NCI-H69 (cell line): ENCODE measurements at regions not wholly inside any gene's neighbourhood (a gene's known extent, or its start where the extent isn't known, plus 50 kb on each side); places are given as distances from the start of the nearest gene placed in this dataset.
A peak's percentile ranks its signal among the peaks of the same experiment; 100 is the strongest.

ENCODE experiments used
- DNase-seq: peaks from one replicate; lab custom pipeline; 2025; lab: John Stamatoyannopoulos, UW

DNA sequence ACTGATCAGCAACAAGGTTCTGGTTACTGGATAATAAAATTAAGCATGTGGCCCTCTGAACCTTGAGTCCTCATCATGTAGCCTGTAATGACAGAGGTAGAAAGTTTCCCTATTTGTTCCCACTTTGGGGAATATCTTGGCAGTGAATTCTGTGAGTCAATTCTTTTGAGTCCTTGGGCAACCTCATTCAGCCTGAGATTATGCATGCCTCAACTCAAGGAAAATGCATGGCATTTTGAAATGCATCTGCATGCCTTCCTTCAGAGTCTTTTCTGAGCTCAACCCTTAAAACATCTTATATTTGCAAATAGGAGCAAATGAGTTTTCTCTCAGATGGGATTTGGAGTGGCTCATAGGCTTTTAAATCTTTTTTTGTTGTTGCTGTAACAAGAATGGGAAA is 218.1 kb upstream of the CD180 start:
- no peak for DNase-seq

DNA sequence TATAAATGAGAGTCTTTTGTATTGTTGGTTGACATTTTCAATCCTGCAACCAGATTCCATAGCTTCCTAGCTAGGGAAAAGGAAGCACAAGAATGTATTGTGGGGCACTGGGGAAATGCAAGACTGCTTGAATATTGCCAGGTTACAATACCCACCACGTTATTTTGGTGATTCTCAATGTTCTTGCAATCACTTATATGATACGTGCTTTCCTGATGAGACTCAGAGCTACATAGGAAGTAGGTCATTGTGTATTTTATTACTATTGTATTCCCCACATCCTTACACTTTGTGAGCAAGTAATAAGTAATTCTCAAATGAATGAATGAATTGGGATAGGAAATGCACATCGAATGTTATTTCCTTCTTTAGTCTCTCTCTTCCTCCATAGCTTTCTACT is 217.1 kb upstream of the CD180 start:
- DNase-seq = no peak

DNA sequence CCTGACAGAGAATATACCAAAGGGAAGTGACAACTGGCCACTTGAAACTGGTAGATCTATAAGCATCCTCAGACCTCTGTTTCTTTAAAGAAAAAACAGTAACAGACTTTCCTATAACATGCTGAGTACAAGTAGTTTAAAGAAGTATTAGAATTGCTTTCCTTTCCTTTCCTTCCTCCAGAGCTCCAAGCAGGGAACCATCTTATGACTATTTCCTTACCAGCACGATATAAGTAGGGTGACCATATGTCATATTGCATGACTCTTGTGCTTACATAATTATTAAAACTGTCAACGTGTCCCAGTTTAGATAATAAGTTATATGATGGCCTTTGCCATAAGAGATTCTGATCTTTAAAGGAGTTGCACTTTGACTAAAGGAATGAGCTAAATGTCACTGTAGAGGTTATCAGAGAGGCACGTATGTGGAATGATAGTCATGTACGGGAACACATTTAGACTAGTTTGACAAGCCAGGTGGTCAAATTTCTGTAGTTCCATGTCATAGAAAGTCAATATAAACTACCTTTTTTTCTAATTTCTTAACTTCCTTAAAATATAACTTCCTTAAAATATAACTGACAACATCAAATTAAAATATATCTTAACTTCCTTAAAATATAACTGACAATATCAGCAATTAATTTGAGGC is 212.7 kb upstream of the CD180 start:
- DNase-seq = no peak

DNA sequence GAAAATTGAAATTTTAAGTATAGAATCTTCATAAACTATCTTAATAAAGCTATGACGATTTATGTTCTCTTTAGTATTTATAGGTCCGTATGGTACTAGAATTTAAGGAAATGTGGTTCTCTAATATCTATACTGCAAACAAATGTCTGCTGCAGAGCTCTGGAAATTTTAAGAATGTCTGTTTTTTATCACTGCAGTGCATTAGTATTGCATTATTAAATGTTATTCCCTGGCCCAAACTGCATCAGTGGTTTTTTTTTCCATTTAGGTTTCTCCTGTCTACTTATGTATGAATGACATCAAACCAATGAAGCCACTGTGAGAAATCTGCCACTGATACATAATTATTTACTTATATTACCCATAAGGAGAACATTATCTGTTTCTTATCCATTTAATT is 211.4 kb upstream of the CD180 start:
- no peak for DNase-seq

DNA sequence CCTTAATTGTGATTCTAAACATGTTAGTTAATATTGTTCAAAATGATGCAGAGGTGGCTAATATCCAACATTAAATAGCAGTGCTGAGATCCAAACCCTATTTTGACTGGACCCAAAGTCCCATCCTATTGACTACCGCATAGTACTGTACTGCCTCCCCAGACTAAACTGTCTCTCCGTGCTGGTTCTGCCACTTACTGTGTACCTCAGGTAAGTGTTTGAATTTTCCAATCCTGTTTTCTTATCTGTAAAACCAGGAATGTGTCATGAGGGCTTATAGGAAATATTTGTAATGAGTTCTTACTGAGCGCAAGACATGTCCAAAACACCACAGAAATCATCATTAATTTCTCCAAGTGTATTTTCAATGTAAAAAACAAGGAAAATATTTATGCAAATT is 209.2 kb upstream of the CD180 start:
- DNase-seq = no peak

DNA sequence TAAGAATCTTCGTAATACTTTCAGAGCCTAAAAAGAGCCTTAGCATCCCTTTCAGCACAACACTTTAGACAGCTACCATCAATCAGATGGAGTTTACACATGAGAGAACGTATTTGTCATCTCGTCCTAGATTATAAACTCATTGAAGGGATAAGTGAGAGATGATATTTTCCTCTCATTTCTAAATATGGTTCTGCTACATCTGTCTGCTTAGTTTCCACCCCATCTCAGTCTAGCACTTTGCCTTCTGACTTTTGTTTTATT is 208.4 kb upstream of the CD180 start:
- no peak for DNase-seq

DNA sequence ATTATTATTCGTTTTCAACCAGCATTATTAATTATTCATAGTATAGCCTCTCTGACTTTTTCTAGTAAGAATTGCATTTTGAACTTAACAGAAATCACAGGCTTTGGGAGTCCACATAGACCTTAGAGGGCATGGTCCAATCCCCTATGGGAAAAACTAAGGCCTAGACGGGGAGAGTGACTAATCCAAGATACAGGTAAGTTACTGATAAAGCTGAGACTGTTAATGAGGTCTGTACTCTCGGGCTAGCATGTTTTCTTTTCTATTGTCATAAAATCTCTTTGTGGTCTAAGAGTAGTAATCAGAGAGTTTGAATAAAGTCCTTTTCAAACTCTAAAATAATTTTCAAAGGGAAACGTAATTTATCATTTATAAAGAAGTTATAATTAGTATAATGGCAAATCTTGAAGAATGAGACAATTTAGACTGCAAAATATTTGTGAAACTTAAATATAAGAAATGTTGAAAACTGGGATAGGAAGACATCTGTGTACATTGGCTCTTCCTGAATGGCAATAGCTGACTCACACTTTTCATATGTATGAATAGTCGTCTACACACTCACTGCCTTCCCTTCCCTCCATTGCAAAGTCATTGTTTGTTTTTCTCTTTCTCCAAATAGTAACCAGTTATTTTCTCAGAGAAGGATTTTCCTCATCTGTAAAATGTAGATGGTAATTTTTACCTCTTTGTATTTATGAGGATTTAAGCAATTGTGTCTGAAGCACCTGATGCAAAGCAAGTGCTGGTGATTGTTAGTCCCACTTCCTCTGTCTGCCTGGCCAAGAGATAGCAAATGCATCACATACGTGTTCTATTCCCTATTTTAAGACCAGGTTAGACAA is 207.9 kb upstream of the CD180 start:
- peak; percentile 60 for DNase-seq

DNA sequence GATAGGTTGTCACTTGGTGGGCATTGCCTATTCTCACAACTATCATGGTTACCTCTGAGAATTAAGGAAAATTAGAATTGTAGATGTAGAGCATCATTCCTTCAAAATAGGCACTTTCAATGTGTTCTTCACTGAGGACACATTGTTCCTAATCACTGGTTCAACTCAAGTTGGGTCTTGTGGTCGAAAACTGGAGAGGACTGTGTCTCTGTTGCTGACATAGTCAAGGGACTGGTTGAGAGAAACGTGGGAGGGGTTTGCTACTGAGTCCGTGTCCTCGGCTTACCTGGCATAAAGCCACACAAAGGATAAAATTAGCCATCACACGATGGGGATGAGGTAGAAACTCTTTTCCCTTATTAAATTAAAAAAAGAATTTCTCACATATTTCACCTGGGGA is 205.9 kb upstream of the CD180 start:
- DNase-seq = no peak

DNA sequence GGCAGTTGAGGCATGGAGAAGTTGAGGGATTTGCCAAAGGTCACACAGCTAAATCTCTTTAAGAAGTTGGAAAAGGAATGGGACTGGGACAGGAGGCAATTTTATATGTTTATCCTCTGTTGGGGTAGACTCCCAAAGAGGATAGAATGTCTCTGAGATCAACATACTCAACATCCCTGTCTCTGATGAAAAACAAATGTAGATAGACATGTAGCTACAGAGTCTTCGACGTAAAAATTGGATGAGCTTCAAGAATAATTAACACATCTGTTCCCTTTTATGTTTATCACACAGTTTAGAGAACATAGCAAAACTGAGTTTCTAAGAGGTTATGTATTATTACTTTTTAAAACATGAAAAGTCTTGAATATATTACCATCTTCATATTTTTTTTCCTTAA is 204.6 kb upstream of the CD180 start:
- DNase-seq = peak; percentile 64

DNA sequence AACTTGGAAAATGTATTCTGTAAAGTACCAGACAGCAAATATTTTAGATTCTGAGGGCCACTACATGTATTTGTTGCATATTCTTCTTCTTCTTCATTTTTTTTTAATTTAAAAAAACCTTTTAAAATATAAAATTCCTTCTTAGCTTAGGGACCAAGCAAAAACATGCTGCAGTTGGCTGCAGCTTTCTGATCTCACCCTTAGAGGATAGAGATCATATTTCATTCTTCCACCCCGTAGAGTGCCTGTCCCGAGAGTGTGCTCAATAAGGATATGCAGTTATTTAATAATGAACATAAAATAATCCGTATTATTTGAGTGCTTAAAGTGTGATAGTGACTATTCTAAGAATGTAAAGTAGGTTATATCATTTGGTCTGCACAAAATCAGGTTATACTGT is 204.2 kb upstream of the CD180 start:
- DNase-seq = peak; percentile 41

DNA sequence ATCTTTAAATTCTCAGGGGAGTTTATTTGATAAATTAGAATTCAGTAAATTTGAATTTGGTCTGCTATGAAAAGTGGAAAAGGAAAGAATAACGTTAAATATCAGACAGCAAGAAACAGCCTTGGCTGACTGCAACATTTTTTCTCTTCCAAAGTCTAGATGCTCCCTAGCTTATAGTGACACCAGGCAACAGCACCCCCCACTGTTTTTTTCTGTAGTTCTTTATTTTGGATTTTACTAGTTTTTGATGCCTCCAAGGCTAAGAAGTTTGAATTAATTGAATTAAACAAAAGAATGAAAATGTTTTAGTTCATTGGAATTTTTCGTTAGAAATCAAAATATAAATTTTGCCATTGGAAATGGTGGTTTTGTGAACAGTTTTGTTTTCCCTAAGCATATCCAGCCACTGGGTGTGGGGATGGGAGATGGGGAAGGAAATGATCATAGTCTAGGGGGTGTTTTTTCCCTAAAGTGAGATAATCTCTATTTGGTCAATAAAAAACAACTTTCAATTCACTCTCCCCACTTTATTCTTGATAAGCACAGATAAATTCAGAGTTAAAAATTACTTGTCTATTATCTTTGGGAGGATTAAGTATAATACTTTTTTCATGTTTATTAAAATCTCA is 199.3 kb upstream of the CD180 start:
- no peak for DNase-seq

DNA sequence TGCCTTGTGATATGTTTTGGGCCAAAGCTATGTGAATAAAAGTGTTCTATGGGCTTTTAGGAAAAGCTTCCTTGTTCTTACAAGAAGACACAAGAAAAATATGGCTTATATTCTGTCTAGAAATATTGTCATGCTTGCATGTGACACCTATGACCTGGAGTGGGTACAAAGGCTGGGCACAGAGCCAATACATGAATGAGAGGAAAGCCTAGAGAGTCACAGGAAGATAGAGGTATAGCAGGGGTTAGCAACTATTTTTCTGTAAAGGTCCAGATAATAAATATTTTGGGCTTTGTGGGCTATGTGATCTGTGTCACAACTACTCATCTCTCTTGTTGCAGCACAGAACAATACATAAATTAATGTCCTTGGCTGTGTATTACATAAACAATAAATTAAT is 196.6 kb upstream of the CD180 start:
- DNase-seq = peak; percentile 71

DNA sequence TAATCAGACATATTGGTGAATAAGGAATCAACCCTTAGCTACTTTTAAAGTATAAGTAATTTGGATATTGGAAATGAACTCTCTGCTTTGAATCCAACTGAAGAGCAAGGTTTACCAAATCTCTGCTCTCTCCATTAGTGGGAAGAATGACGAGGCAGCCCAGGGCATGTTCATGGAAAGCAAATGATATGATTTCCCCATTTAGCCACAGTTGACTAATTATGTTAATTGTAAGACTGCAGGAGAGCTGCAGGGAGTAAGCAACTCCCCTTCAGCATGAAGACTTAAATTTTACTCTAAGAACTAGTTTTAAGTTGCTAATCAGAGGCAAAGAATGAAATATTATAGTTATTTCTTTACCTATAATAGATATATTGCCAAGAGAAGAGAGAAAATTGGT is 194.3 kb upstream of the CD180 start:
- DNase-seq = peak; percentile 77

DNA sequence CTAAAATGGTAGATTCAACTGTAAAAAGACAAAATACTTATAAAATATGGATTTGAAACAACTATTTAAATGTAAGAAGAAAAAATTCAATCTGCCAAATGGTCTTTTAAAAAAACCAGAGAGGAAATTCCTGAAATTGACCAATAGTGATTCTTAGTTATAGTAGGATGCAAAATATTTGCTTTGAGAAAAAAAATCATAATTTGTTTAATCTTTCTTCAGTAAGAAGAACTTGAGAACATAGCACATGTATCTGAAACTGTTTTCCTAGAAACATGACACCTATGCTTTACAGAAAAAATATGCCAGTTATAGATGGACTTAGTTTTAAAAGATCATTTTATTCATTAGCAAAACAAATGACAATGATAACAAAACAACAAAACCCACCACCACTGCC is 186.9 kb upstream of the CD180 start:
- no peak for DNase-seq

DNA sequence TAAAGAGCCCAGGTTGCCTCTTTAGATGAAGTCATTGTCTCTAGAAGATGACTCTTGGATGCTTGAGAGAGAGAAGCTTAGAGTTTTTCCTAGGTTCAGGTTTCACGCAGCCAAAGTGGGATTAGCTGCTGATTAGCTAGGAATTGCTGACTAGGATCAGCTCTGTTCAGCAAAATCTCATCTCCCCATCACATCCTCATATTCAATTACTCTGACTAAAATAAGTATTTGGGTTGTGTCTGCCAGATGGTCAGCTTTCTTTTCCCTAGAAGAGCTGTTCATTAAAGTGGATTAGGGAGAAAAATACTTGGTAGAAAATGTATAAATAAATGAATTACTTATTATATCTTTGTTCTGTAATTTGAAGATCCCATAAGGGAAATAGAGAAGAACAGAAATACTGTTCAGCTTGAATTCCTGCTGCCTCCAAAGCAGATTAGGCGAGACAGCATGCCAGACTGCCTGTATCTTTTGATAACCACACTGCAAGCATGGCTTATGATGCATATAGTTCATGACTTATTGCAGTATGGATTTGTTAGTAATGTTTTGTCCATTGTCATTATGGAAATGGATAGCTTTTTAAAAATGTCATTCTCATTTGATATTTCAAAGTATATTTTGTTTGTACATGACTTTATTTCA is 184.8 kb upstream of the CD180 start:
- DNase-seq = peak; percentile 73

DNA sequence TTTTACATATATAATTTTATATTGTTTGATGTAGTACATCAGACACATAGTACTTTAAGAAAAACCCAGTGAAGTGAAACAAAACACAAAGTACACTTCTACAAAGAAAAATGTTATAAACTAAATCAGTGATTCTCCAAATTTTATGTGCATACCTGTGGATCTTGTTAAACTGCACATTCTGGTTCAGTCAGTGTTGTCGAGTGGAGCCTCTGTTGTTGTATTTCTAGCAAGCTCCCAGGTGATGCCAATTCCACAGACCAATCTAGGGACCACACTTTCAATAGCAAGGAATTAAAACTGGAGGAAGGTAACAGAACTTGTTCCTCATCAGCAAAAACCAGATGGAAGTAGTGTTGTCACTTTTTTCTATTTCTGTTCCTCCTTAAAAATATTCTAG is 183.8 kb upstream of the CD180 start:
- no peak for DNase-seq

DNA sequence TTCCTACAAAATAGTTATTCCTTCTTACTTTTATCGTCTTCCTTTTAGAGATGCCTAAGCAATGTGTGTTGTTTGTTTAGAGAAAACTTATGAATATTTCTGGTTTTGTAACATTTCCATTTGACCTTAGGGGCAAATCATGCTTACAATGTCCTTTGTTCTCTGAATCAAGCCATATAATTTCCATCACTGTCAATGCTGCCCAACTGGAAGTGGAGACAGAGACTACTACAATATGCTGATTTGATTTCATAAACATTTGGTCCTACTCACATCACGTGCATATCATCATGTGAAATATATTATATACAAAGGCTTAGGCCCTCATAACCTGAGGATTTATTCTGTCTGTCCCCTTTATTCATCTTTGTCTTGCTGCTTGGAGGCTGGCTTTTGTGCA is 183.2 kb upstream of the CD180 start:
- no peak for DNase-seq

DNA sequence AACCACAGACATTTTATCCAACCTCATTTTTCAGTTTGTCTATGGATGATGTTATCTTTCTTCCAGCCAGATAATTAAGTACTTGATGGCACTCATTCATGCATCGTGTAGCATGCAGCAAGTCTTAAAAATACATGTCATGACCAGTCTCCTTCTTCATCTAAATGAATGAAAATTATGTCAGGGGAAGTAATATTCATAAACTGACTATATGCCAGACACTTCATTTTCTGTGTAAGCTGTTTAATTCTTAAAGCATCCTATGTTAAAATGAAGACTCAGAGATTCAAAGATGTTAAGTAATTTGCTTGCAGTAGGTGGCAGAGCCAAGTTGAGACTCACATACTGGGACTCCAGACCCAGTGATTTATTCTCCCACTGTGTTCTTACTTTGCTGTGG is 181.7 kb upstream of the CD180 start:
- DNase-seq = no peak

DNA sequence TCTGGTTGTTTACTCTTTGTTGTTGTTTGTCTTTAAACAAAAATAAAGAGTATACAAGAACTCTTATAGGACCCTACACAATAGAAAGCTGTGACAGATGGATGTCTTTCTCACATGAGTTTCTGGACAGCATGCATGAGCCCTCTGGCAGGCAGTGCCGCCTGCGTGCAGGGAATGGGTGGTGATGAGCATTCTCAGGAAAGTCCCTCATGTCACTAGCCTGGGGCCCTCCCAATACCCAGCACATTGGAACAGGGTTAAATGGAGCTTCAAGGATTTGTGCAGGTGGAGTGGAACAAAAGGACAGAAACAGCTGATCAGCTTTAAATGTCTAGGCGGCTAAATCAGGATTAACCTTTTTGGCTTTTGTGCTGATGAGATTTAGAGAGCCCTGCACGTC is 181.0 kb upstream of the CD180 start:
- peak; percentile 31 for DNase-seq

DNA sequence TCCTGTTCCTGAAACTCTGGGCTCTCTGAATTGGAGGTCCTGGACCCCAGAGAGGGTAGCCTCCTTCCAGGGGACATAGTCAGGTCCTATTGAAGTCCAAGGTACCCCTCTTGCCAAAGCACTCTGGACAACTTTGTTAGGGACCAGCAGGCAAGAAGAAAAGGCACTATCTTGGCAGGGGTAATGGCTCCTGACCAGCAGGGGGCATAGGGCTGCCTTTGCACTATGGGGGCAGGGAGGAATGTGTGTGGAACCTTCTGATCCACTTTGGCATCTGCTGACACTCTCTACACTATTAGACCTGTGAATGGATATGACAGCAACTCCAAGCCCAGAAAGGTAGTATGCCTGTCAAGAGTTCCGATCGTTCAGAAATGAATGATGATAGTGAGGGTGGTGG is 179.0 kb upstream of the CD180 start:
- DNase-seq = no peak

DNA sequence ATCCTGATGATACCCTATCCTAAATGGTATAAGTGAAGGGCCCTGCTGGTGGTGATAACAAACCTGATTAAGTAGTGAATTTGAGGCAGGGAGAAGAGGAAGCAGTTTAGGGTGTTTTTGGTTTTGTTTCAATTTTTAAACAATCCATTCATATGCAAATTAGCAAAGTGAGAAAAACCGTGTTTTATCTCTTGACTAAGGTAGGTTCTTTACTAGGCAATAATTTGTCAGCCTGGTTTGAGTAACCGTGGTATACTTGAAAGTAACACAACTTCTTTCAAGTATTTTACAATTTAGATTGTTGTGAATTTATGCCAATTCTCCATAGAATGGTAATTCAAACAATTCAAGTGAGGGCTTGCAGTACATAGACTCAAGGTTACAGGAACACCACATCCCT is 177.8 kb upstream of the CD180 start:
- no peak for DNase-seq

DNA sequence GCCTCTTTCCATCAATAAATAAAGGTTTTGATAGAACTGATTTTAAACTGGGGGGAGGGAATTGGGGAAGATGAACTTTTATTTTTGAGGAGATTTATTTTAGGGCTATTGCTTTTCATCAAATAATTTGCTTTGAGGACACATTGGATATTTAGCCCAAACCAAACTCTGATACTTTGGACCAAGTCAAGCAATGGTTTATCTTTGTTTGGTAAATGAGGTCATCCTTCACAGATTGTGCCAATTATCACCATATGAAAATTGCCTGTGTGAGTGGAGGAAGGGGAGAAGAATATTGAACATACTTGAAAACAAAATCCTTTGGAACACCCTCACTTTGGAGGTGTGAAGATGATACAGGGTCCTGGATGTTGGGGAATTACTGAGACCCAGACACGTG is 176.9 kb upstream of the CD180 start:
- DNase-seq = peak; percentile 54

DNA sequence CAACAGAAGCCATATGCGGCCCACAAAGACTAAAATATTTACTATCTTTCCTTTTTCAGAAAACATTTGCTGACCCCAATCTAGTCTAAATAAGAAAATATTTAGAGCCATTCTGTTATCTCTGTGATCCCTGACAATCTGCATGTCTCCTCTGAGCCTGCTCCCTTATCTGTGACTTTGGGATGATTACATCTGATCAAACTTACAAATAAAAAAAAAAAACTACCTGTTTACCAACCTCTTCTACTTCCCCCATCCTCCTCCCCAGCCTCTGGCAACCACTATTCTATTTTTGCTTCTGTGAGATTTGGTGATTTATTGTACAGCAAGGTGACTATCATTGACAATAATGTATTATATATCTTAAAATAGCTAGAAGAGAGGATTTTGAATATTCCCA is 176.3 kb upstream of the CD180 start:
- DNase-seq = peak; percentile 22
